Muscle of arm (tissue), 1 donor: ENCODE measurements at regions not wholly inside any gene's neighbourhood (a gene's known extent, or its start where the extent isn't known, plus 50 kb on each side); places are given as distances from the start of the nearest gene placed in this dataset.
"Not testable (repeated sequence)": the region's sequence is repeated elsewhere in the genome, so short reads cannot be mapped to it uniquely, and the experiment has no call there.

ENCODE experiments used
- DNase-seq: peaks from one replicate; pipeline ENCODE4 v3.0.0-alpha.2; 2013

DNA sequence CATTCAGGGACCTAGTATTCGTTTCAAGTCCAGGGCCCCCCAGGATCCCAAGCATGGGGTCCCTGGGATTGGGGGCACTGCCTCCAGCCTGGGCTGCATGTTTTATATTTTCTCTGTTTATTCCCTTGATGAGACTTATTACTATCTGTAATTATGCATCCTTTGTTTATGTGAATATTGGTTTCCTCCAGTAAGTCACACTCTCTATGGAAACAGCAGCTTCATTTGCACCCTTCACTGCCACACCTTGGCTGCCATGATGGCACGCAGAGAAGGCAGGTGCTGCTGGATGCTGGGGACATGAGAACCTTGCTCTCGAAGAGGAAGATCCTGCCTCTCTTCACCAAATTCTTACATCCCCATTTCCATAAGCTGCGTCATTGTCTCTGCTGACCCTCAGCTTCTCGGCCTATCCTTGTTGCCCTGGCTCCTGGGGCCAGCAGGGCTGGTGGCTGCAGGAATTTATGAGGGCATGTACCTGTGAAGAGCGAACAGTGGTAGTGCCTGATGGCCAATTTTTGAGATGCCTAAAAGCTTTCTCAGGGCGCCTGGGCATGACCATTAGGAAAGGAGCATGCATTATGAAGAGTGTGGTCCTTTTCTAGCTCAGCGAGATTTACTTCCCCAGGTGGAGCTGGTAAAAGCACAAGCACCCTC is 479.3 kb upstream of the KLF6 start:
- DNase-seq: no peak

DNA sequence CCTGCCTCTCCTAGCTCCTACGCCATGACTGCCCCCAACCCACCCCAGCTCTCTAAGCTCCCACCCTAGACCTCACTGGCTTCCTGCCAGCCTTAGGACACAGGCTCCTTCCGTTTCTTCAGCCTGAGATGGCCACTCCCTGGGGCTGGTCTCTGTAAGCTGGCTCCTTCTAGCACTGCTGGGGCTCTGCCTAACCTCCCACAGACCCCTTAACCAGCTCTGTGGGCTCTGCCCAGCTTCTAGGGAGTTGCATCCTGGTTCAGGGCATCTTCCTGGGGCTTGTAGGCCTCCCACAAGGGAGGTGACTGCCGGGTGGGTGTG is 478.6 kb upstream of the KLF6 start:
- no peak for DNase-seq

DNA sequence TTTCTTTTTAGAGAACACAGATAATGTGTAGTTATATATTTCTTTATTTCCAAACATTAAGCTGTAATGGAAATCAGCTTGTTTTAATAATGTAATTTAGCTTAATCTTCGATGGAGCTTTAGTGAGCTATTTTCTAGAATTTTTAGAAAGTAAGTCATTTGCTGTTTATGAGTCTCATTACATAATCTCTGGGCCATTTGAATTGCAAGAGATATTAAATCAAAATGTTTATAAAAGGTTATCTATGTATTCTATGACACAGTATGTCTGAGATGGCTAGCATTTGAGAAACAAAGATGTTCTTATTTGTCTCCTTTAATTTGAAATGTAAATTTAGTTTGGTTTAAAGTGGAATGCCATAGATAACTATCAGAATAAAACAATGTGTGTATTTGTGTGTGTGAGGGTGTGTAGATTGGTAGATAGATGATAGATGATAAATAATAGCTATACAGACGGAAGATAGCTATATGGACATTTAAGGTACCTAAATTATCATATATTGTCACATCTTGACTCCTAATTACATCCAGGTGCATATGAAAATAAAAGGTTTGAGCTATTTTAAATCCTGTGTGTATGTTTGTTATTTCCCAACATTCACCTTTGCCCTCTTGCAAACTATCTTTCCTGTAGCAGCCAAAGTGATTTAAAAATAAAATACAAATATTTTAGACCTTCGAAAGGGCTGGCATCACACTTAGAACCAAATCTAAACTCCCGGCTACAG is 478.0 kb upstream of the KLF6 start:
- no peak for DNase-seq

DNA sequence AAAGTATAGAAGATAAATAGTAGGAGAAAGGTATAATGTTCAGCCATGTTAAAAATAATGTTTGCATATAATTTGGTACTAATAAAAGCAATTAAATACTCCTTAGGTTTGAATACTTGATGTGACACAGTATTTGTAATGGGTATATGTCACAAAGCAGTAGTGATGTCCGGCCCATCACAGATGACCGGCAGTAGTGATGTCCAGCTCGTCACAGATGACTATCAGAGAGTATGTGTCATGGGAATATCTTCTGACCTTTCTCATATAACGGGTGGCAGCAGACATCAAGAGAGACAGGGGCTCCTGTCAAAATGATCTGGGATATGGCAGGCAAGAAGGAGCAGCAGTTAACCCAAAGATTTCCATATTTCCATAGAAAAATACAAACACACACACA is 477.4 kb upstream of the KLF6 start:
- DNase-seq: no peak

DNA sequence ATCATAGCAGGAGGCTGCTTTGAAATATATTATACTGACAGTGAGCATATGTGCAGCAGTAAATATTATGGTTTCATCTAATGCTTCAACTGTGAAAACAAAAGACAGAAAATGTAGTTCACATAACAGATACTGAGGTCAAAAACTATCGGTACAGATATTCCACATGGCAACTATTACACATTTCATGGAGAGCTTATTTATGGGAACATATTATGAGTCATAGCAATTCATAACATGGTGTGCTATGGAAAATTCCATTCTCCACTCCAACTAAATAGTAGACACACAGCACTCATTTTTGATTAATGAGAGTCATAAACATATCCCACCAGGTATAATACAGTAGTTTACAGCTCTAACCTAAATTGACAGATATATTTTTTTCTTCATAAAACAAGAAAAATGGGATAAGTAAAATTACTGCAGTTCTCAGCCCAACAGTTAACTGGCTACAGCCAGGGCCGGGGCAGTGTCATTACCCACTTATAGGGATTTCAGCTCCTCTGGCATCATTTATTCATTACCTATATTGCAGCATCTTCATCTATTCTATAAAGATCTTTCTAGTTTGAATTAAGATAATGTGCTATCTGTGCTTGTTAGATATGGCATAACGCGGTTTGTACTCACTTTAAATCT is 475.6 kb upstream of the KLF6 start:
- DNase-seq: no peak

DNA sequence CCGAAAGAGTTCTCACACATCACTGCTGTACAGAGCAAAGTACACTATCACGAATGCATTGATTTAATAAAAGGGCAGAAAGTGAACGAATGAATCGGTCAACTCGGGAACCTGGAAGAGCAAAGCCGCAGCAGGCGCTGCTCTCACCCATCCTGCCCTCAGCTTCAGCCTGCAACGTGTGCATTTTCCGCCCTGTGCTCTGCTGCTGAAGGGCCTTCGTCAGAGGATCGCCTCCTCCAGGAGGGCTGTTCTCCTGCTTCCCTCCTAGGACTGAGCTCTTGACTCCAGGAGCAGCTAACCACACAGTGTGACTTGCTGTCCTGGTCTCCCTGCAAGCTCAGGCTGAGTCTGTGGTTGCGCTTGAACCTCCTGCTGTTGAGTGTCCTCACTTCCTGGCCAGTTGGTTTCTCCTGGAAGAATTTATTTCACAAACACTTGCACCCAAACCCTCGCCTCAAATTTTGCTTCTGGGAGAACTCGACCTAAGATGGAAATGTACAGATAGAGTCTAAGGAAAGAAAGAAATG is 473.0 kb upstream of the KLF6 start:
- no peak for DNase-seq

DNA sequence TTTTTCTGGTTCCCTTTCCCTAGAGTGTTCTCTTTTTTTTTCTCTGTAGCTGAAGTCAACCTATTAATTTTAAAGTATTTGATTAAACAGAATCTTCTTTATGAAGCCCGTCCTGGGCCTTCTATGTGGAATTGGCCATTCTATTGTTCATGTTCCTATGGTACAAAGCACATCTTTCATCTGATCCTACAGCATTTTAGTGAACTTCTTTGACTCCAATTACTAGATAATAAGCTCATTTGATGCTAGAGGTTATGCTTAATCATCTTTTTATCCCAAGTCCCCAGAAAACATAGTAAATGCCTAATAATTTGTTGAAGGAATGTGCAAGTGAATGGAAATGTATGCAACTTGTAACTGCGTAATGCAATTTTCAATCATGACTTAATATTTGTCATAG is 472.0 kb upstream of the KLF6 start:
- DNase-seq: no peak

DNA sequence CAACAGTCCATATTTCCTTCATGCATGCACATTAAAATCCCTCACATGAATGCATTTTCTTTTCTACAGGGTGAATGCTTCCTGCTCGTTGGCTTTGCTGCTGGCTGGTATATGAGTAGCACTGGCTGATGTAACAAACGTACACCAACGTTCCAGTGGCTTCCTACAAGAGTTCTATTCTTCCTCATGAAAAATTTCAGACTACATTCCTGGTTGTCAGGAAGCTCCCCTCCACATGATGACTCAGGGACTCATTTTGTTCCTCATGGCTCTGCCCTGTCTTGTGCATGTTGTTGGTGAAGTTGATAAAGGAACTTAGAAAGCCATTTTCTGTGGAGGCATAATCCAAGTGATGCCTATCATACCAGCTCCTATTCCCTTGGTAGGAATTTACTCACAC is 470.7 kb upstream of the KLF6 start:
- DNase-seq: no peak

DNA sequence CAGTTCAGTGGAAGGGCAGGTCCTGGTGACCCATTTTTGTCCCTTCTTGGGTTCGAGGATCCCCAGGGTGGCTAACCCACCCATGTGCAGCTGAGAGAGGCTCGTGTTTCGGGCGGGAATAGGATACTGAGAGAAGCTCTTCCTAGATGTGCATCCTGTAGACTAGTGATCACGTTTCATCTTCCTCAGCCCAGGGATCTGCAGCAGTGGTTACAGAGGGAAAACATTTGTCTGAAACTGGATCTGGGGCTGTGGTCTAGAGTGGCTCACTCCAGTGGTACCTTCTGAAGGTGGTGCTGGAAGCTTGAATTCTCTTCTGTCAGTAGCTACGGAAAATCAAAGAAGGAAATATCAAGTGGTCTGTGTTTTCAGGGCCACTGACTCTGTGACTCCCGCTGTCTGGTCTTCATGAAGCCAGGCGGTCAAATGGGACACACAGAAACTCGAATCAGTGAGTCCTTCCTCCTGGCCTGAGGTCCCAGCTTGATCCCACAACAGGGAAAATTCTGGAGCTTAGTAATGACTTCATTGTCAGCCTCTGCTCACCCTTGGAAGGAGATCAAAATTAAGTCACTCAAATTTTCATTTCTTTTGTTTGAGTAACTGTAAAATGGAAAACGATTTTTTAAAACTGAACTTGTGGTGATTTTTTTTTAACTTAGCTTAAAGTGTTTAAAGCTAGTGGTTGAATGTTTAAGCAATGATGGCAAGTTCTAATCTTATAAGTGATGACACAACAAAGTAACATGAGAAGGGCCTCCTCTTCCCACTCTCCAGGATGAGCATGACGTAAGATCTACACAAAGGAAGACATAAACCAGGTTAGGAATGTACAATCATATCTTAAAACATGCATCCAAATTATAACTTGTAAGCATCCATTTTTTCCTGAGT is 469.3 kb upstream of the KLF6 start:
- no peak for DNase-seq

DNA sequence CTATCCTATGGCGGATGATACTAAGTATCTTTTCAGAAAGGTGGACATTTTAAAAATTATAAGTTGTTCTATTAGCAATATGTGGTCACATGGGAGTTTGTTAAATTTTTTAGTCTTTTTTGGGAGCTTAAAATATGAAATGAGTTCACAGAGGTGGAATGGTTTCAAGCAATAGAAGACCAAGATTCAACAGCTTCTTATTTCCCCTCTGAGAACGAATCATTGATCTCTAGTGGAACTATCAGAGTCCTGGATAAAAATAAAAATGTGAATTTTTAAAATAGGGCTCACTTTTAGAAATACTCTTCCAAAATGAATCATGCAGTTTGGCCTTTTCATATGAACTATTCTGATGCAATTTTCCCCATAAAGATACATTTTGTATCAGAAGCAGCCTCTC is 467.7 kb upstream of the KLF6 start:
- no peak for DNase-seq

DNA sequence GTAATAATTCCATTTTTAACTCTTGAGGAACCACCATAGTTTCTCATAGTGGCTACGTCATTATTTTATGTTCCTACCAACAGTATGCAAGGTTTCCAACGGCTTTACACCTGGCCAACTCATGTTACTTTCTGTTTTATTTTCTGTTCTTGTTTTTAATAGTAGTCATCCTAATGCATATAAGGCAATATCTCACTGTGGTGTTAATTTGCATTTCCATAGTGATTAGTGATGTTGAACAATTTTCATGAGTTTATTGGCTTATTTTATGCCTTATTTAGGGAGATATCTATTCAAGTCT is 465.5 kb upstream of the KLF6 start:
- DNase-seq: no peak

DNA sequence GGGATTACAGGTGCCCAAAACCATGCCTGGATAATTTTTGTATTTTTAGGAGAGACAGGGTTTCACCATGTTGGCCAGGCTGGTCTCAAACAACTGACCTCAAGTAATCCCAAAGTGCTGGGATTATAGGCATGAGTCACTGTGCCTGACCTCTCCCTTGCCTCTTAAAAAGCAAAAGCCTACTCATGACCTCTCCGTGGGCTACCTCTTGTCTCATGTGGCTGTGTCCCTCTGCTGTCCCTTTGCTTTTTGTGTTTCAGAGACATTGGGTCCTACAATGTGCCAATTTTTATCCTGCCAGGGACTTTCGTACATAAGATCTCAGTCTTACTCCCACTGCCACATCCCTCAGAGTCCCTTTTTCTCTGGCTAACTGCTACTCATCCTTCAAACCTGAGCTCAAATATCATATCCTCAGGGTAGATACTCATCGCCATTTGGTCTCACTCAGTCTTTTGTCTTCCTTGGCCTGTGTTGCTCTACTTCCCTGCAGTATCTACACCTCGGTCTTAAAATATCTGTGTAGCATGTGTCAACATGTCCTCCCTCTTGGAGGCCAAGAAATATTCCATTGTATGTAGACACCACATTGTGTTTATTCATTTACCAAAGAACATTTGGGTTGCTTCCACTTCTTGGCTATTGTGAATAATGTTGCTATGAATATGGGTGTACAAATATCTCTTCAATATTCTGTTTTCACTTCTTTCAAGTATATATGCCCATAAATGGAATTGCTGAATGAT is 465.0 kb upstream of the KLF6 start:
- no peak for DNase-seq

DNA sequence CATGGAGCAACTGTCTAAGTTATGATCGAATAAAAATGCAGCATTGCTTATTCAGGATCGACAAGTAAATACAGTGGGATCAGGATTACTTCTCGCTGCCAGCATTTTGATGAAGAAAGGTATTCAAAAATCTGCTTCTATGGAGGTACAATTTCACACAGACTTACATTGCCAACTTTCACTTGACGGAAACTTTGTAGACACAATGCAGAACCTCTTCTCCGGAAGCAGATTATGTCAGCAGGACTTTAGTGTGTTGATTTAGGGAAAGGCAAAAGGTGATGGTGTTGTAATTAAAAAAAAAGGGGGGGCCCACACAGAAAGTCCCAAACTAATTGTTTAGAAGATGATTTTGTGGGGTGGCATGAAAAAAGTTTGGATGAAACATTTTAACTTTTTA is 462.4 kb upstream of the KLF6 start:
- DNase-seq: no peak

DNA sequence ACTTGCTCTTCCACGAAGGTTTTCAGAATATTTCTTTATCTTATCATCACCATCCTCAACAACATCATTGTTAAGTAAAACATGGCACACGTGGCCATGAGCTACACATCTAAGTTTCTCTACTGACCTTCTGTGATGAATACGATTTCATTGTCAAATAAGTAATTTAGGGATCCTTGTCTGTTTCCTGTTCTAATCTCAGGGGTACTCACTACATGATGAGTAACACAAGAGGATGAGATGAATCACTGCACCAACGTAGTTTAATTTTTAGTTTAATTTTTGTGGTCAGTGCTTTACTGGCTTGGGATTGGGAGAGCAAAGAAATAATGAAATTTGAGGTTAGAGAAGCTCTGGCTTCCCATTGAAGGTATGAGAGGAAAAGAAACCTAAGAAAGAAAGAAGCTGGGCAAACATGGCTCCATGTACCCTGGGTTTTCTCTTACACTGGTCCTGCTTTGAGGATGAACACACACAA is 461.9 kb upstream of the KLF6 start:
- no peak for DNase-seq

DNA sequence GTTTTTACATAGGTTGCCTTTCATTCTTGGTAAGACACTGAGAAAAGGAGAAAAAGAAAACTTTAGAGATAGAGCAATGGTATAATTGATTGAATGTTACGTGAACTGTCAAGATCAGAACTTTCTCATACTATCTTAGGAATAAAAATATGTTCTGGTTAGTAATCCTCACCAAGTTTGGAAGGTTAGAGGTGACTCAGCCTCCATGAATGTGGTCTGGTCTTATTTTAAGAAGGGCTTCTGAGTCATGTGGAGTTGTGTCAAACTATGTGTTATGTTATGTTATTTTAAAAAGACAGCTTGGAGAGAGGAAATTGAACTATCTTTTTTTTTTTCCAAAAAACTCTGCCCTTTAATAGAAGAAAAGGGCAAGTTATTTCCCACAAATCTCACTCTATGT is 458.6 kb upstream of the KLF6 start:
- DNase-seq: no peak

DNA sequence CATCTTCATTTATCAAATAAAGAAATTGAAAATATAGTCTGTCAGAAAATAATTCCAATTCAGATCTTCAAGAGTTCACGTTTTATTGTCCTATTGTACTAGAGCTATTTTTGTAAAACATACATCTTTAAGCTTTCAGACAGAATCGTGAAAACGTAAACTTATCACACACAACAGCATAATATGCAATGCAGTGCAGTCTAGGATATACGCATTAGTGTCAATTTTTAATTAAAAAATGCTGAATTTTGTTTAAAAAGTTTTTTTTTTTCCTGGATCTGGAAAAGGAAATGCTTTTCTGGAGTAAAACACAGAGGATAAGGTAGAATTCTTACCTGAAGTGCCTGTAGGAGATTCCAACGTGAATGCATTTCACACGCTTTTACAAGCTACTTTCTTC is 458.2 kb upstream of the KLF6 start:
- DNase-seq: no peak

DNA sequence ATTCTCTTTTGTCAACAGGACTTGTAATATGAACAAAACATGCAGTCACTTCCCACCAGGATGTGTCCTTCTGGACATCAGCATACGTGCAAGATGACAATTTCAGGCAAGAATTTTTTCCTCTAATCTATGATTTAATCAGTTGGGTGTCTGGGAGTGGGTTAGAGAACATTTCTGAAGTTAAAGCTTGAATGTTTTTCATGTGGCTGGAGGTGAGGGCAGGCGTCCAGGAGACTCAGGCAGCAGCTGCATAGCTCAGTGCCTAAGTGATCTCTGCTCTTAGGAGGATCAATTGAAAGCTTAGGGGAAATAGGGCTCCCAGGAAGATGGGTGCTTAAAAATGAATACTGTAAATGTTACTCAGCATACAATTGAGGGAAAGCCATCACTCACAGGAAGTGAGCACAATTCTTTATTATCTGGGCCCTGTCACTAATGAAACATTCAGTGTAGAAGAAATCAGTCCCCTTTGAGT is 457.6 kb upstream of the KLF6 start:
- DNase-seq: no peak

DNA sequence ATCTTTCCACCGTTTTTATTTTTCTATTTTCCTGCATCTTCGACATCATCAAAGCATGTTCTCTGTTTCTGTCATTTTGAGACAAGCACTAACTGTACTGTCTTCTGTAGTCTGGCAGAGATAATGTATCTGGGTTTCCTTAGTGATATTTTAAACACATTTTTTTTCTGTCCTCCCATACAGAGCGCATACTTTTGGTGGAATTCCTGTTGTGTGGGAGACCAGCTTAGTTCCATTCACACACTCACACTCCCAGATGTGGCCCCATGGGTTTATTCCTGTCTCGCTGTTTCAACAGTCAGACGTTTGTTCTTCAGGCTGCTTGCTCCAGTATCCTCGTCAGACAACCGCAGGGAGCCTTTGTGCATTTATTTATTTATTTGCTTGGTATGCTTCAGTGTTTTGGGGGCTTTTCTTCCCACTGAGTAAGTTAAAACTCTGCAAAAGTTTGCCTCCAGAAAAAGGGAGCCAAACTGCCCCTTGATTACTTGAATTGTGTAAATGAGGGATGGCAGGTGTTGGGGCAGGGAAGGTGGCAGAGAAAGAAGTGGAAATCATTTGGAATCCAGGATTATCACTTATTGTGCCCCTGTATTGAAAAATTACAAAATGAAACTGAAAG is 456.8 kb upstream of the KLF6 start:
- peak; percentile 88 for DNase-seq

DNA sequence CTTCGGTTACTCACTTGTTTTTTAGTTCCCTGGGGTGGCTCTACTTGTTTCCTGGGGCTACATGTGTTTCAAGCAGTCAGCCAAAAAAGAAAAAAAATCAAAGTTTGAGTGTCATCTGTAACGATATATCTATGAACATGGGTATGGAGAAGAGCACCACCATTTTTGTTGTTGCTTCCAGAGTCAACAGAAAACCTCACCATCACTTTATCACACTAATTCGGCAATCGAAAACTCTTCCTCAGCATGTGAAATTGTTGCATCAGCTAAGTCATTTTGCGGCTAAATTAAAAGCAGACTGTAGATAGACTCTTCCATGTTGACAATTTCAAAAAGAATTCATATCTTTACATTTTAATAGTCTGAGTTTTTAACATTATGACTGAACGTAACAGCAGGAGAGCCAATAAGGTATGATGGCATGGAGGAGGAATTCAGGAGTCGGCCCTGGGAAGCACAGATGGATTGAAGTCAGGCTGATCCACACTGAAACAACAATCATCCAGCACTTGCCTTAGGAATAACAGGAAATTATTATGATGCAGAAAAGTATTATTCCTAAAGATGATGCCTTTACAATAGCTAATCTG is 455.7 kb upstream of the KLF6 start:
- no peak for DNase-seq

DNA sequence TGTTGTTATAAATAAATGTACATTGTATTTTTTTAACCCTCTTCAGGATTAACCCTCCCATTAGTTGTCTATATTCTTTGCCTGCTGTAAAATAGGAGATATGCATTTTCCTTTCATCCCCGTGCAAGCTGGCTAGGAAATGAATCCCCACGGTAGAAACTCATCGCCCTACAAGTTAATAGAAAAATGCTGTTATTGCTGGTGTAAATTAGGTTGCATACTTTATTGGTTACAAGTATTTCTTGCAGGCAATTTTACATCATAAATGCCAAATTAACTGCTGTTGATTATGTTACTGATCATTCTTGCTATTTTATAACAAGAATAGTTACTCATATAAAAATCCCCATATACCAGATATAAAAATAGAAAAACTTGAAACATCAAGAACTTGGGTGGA is 454.2 kb upstream of the KLF6 start:
- DNase-seq: no peak

DNA sequence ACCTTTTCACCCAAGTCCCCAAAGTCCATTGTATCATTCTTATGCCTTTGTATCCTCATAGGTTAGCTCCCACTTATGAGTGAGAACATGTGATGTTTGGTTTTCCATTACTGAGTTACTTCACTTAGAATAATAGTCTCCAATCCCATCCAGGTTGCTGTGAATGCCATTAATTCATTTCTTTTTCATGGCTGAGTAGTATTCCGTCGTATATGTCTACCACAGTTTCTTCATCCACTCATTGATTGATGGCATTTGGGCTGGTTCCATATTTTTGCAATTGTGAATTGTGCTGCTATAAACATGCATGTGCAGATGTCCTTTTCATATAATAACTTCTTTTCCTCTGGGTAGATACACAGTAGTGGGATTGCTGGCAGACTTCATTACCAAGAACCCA is 451.9 kb upstream of the KLF6 start:
- not testable (repeated sequence) for DNase-seq
